Right cardiac atrium (tissue), 5 donors: ENCODE measurements at regions not wholly inside any gene's neighbourhood (a gene's known extent, or its start where the extent isn't known, plus 50 kb on each side); places are given as distances from the start of the nearest gene placed in this dataset.

Experiments
- ATAC-seq, 2 donors: fragments of 200-7000 bp; cut with Tn5 transposase; one replicate each; pipeline versions ENCODE4 v1.8.0 to v1.9.1; 2020; ENCODE audit warnings: moderate library complexity in 2 of 2, mild to moderate bottlenecking in 1 of 2
- DNase-seq, 3 donors: peaks; one replicate each; pipeline ENCODE4 v3.0.0-alpha.2; 2020
- H3K27ac ChIP-seq: one replicate; pipeline ENCODE4 v1.5.1; 2013; ENCODE audit warnings: mild to moderate bottlenecking, low read length, control low read depth, moderate library complexity
- H3K27me3 ChIP-seq: one replicate; pipeline ENCODE4 v1.6.1; 2013; ENCODE audit not compliant: control insufficient read depth, insufficient read depth
- H3K4me1 ChIP-seq: one replicate; pipeline ENCODE4 v1.6.1; 2013; ENCODE audit warnings: low read length; ENCODE audit not compliant: control insufficient read depth, insufficient read depth
- H3K4me3 ChIP-seq: one replicate; pipeline ENCODE4 v1.5.1; 2013; ENCODE audit warnings: low read length, control low read depth
- H3K9me3 ChIP-seq: one replicate; pipeline ENCODE4 v1.6.1; 2013; ENCODE audit warnings: low read length; ENCODE audit not compliant: control insufficient read depth
- WGBS: extraction: QIAGEN DNeasy Blood & Tissue Kit; methylation state at CpG from one replicate; pipeline ENCODE4 v1.1.7; 2013; 5-methylcytosine and 5-hydroxymethylcytosine counted together
- intact Hi-C, 4 donors: fragments of 100-400 bp; cut with DNase I; formaldehyde crosslinking; loops; one replicate each; pipeline versions ENCODE4 v1.11.0 to v1.14.0; 2022 to 2023
- donor health status: healthy with polysubstance abuse.
- donor health status: DM: no; HTN: yes; CAD: no.
- donor health status: DM: no; HTN: no; CAD: no.
- donor health status: DM: no; HTN: yes; CAD: no; lungs with severe emphysema.
- donor health status: DM: yes; HTN: yes; CAD: no.

- ATAC-seq (no peak), DNase-seq (no peak)
- no peaks in the 10 kb centered on the region for H3K4me1 ChIP-seq
- H3K27me3 ChIP-seq: no peaks in the 10 kb centered on the region
- H3K4me3 ChIP-seq: no peak overlapping the region
- intact Hi-C loops: no loop called here
- H3K27ac ChIP-seq: no peak overlapping the region
- WGBS: 37% methylated on average over 1 of the region's 1 CpG
- H3K9me3 ChIP-seq: no peaks in the 10 kb centered on the region
Observed at GRCh38 chr5:98643569-98643968, 129.9 kb upstream of the RGMB start.

DNA sequence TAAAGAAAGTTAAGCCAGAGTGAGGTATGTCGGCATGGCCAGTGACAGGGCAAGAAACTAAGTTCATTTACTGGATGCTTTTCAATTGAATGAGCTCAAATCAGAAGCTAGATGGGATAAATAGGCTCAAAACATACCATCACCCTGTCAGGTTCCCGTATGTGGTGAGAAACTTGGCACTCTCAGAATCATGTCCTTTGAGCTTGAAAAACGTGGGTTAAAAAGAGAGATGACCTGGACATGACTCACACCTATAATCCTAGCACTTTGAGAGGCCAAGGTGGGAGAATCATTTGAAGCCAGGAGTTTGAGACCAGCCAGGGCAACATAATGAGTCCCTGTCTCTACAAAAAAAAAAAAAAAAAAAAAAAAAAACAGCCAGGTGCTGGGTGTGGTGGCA, 121.7 kb upstream of the RGMB start:
- H3K27me3 ChIP-seq: no peaks in the 10 kb centered on the region
- H3K4me3 ChIP-seq: no peak overlapping the region
- intact Hi-C loops: no loop called here
- DNase-seq: no peak
- H3K27ac ChIP-seq: no peak overlapping the region
- H3K4me1 ChIP-seq: no peaks in the 10 kb centered on the region
- whole genome bisulfite sequencing: 62% methylated on average over 3 of the region's 3 CpGs
- no peaks in the 10 kb centered on the region for H3K9me3 ChIP-seq
- no peak for ATAC-seq

DNA sequence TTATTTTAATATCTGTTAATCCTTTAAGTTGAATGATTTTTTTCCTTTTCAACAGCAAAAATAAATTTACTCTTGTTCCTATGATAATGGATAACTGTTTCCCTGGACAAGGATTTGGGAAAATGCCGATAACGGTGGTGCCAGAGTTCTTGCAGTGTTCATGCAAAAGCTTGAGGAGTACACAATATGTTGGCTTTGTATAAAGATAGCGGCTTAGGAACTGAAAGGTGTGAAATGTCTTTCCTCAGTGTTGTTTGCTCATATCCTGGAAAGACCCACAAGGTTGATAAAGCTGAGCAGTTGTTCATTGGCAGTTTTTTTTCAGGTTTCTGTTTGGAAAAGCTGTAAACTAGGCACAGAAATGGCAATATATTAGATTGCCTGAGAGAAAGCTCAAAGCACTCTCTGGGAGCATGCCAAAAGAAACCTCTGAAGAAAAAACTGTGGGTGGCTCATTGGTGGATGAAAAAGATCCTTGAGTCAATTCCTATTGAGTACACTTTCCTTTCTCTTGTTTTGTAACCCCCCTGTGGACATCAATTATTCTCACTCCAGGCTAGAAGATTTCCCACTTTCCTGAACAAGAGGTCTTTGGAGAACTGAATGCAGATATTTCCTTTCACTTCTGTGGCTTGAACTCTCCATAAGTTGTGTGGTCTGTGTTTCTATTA, 117.2 kb upstream of the RGMB start:
- ATAC-seq: no peak
- Histone ChIP-seq H3K27ac (no peak overlapping the region), H3K27me3 (no peaks in the 10 kb centered on the region), H3K4me3 (no peak overlapping the region), H3K9me3 (no peaks in the 10 kb centered on the region), H3K4me1 (no peaks in the 10 kb centered on the region)
- intact Hi-C loops: no loop called here
- DNase-seq: no peak
- 44% methylated on average over 3 of the region's 3 CpGs for WGBS

- Histone ChIP-seq H3K4me1 (no peaks in the 10 kb centered on the region), H3K4me3 (no peak overlapping the region), H3K9me3 (no peaks in the 10 kb centered on the region), H3K27me3 (no peaks in the 10 kb centered on the region), H3K27ac (no peak overlapping the region)
- 94% methylated on average over 1 of the region's 1 CpG for WGBS
- DNase-seq (no peak), ATAC-seq (no peak)
- intact Hi-C loops: no loop called here
Observed at GRCh38 chr5:98656796-98657195, 116.7 kb upstream of the RGMB start.

DNA sequence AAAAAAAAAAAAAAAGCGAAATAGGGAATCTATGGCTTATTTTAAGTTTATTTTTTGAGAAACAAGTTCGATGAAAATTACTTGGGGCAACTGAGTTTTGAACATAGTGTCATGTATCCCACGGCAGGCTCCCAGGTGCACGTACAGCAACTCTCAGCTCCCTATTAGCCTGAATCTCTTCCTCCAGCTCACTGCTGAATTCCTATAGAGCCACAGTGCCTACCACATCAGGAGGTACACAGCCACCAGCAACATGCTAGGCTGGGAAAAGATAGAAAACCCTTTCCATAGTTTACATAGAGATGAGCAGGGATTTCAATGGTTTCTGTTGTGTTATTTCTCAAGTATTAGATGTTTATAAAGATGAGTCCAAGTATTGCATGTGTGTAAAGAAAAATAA, 115.9 kb upstream of the RGMB start:
- Histone ChIP-seq H3K4me3 (no peak overlapping the region), H3K27me3 (no peaks in the 10 kb centered on the region), H3K27ac (no peak overlapping the region), H3K9me3 (no peaks in the 10 kb centered on the region), H3K4me1 (no peaks in the 10 kb centered on the region)
- 79% methylated on average over 4 of the region's 4 CpGs for WGBS
- intact Hi-C loops: no loop called here
- DNase-seq (no peak), ATAC-seq (no peak)

- no peak overlapping the region for H3K27ac ChIP-seq
- no peak for ATAC-seq
- intact Hi-C loops: loop anchor here in 1 of 4 donors (2.0 kb wide), 1 partner anchor 17 kb away; no protein-coding TSS in a partner anchor
- H3K4me3 ChIP-seq: no peak overlapping the region
- no peaks in the 10 kb centered on the region for H3K9me3 ChIP-seq
- DNase-seq: peak in 1 of 3 donors; percentile 16
- no peaks in the 10 kb centered on the region for H3K4me1 ChIP-seq
- no peaks in the 10 kb centered on the region for H3K27me3 ChIP-seq
Observed at GRCh38 chr5:98663521-98663920, 109.9 kb upstream of the RGMB start.

DNA sequence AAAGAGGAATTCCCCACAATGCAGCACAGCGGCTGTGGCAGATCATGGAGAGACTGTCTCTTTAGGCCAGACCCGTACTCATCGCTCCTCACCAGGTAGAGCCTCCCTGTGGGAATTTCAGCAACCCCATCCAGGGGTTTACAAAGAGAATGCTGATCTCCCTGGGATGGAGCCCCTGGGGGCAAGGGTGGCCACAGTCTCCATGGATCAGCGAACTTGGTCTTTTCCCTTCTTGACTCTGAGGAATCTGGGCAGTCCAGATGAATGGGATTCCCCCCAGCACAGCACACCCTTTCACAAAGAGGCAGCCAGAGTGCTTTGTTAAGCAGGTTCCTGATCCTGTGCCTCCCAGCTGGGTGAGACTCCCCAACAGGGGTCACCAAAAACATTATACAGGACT, 108.7 kb upstream of the RGMB start:
- no peaks in the 10 kb centered on the region for H3K27me3 ChIP-seq
- WGBS: 89% methylated on average over 4 of the region's 4 CpGs
- no peak for ATAC-seq
- H3K9me3 ChIP-seq: no peaks in the 10 kb centered on the region
- no peaks in the 10 kb centered on the region for H3K4me1 ChIP-seq
- DNase-seq: no peak
- H3K27ac ChIP-seq: no peak overlapping the region
- intact Hi-C loops: no loop called here
- no peak overlapping the region for H3K4me3 ChIP-seq

DNA sequence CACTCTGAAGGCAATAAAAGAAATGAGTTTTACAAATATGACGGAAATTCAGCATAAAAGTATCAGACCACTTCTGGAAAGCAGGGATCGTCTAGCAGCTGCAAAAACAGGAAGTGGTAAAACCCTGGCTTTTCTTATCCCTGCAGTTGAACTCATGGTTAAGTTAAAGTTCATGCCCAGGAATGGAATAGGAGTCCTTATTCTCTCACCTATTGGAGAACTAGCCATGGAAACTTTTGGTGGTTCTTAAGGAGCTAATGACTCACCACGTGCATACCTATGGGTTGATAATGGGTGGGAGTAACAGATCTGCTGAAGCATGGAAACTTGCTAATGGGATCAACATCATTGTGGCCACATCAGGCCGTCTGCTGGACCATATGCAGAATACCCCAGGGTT, 93.5 kb upstream of the RGMB start:
- DNase-seq (no peak), ATAC-seq (no peak)
- H3K4me1 ChIP-seq: no peaks in the 10 kb centered on the region
- 48% methylated on average over 4 of the region's 4 CpGs for WGBS
- H3K4me3 ChIP-seq: no peak overlapping the region
- H3K9me3 ChIP-seq: no peaks in the 10 kb centered on the region
- no peaks in the 10 kb centered on the region for H3K27me3 ChIP-seq
- intact Hi-C loops: no loop called here
- H3K27ac ChIP-seq: no peak overlapping the region

- no peaks in the 10 kb centered on the region for H3K4me1 ChIP-seq
- DNase-seq: no peak
- H3K27me3 ChIP-seq: no peaks in the 10 kb centered on the region
- H3K4me3 ChIP-seq: no peak overlapping the region
- intact Hi-C loops: no loop called here
- H3K9me3 ChIP-seq: no peaks in the 10 kb centered on the region
- ATAC-seq: no peak
- H3K27ac ChIP-seq: no peak overlapping the region
Observed at GRCh38 chr5:98690002-98690401, 83.5 kb upstream of the RGMB start.

GRCh38 chr5:98694902-98695301, 78.6 kb upstream of the RGMB start:
- intact Hi-C loops: no loop called here

GRCh38 chr5:98698359-98698758, 75.1 kb upstream of the RGMB start:
- no peaks in the 10 kb centered on the region for H3K4me1 ChIP-seq
- DNase-seq: no peak
- intact Hi-C loops: no loop called here

More at GRCh38 chr5:98694902-98695301, 78.6 kb upstream of the RGMB start:
- no peak overlapping the region for H3K4me3 ChIP-seq
- ATAC-seq: no peak
- H3K27me3 ChIP-seq: no peaks in the 10 kb centered on the region
- WGBS: 77% methylated on average over 1 of the region's 1 CpG
- no peaks in the 10 kb centered on the region for H3K4me1 ChIP-seq
- DNase-seq: no peak
- no peak overlapping the region for H3K27ac ChIP-seq
- no peaks in the 10 kb centered on the region for H3K9me3 ChIP-seq

GRCh38 chr5:98700730-98701129, 72.7 kb upstream of the RGMB start:
- WGBS: 78% methylated on average over 2 of the region's 2 CpGs
- ATAC-seq (no peak), DNase-seq (no peak)
- Histone ChIP-seq H3K4me1 (no peaks in the 10 kb centered on the region), H3K27me3 (no peaks in the 10 kb centered on the region), H3K9me3 (no peaks in the 10 kb centered on the region), H3K27ac (no peak overlapping the region), H3K4me3 (no peak overlapping the region)
- intact Hi-C loops: no loop called here

More at GRCh38 chr5:98698359-98698758, 75.1 kb upstream of the RGMB start:
- ATAC-seq: no peak
- Histone ChIP-seq H3K9me3 (no peaks in the 10 kb centered on the region), H3K27me3 (no peaks in the 10 kb centered on the region), H3K4me3 (no peak overlapping the region), H3K27ac (no peak overlapping the region)
